ENCODE measurements at regions not wholly inside any gene's neighbourhood (a gene's known extent, or its start where the extent isn't known, plus 50 kb on each side); places are given as distances from the start of the nearest gene placed in this dataset.

- DNase-seq (ENCODE audit: low read depth): peak; percentile 80
These were observed 179.0 kb upstream of the KLF14 start for GRCh38 chr7:130912862-130913638.

- DNase-seq (ENCODE audit: low read depth): no peak
These were observed 179.9 kb upstream of the KLF14 start for GRCh38 chr7:130913639-130914553.

- no peak for DNase-seq (ENCODE audit: low read depth)
These were observed 180.7 kb upstream of the KLF14 start for GRCh38 chr7:130914554-130915294.

- DNase-seq (ENCODE audit: low read depth): no peak
These were observed 183.7 kb upstream of the KLF14 start for GRCh38 chr7:130917669-130918128.

GRCh38 chr7:130918129-130919052 is 184.4 kb upstream of the KLF14 start:
- no peak for DNase-seq (ENCODE audit: low read depth)

GRCh38 chr7:130919316-130920103 is 185.5 kb upstream of the KLF14 start:
- no peak for DNase-seq (ENCODE audit: low read depth)

- no peak for DNase-seq (ENCODE audit: low read depth)
These were observed 186.1 kb upstream of the KLF14 start for GRCh38 chr7:130920122-130920521.

- DNase-seq (ENCODE audit: low read depth): no peak
These were observed 187.6 kb upstream of the KLF14 start for GRCh38 chr7:130921391-130922180.

- DNase-seq (ENCODE audit: low read depth): no peak
These were observed 188.5 kb upstream of the KLF14 start for GRCh38 chr7:130922206-130923112.

- DNase-seq (ENCODE audit: low read depth): no peak
These were observed 189.4 kb upstream of the KLF14 start for GRCh38 chr7:130923365-130923764.

GRCh38 chr7:130923930-130924329 is 189.9 kb upstream of the KLF14 start:
- DNase-seq (ENCODE audit: low read depth): no peak

GRCh38 chr7:130925136-130925794 is 191.3 kb upstream of the KLF14 start:
- no peak for DNase-seq (ENCODE audit: low read depth)

GRCh38 chr7:130926001-130926691 is 192.1 kb upstream of the KLF14 start:
- DNase-seq (ENCODE audit: low read depth): no peak

GRCh38 chr7:130927062-130927461 is 193.1 kb upstream of the KLF14 start:
- no peak for DNase-seq (ENCODE audit: low read depth)

- DNase-seq (ENCODE audit: low read depth): no peak
These were observed 193.6 kb upstream of the KLF14 start for GRCh38 chr7:130927564-130927963.

GRCh38 chr7:130929896-130930659 is 196.1 kb upstream of the KLF14 start:
- DNase-seq (ENCODE audit: low read depth): peak; percentile 62

All from T follicular helper cell (primary cell).